B cell (primary cell): ENCODE measurements at regions not wholly inside any gene's neighbourhood (a gene's known extent, or its start where the extent isn't known, plus 50 kb on each side); places are given as distances from the start of the nearest gene placed in this dataset.

Experiments
- ATAC-seq: fragments of 200-7000 bp; cut with Tn5 transposase; one replicate; pipeline ENCODE4 v1.10.0; 2021; ENCODE audit warnings: low read depth, mild to moderate bottlenecking, moderate number of reproducible peaks, moderate library complexity
- CTCF ChIA-PET: fragments of 350-600 bp; sonication (Branson Sonifier 250); formaldehyde crosslinking; loops from one replicate; lab custom pipeline; 2021; ENCODE audit warnings: antibody characterized with exemption, inconsistent platforms; lab: Charles Lee
- POLR2A ChIA-PET: fragments of 350-600 bp; sonication (Branson Sonifier 250); formaldehyde crosslinking; loops from one replicate; lab custom pipeline; 2021; ENCODE audit warnings: antibody characterized with exemption; lab: Charles Lee
- DNase-seq: peaks from one replicate; pipeline ENCODE4 v3.0.0; 2013
- H2AFZ ChIP-seq: 2 replicates; pipeline ENCODE4 v1.6.1; 2012; ENCODE audit warnings: mild to moderate bottlenecking, low read depth, low read length; ENCODE audit not compliant: insufficient read depth, poor library complexity, severe bottlenecking
- H3K27ac ChIP-seq, 2 donors: 1 replicate in 1 of 2; 2 replicates in 1 of 2; pipeline ENCODE4 v1.5.1; 2012 to 2013; ENCODE audit warnings: low read length in 2 of 2, mild to moderate bottlenecking in 2 of 2, moderate library complexity in 1 of 2
- H3K27me3 ChIP-seq, 4 experiments: fragments of 200-600 bp in 1 of 4; sonication (generic) in 1 of 4; replicated peaks in 1 of 4; 1 replicate in 2 of 4; 2 replicates in 2 of 4; pipeline versions ENCODE4 v1.6.1 to v1.7.0; 2013 to 2016; ENCODE audit warnings: low read length in 3 of 4, mild to moderate bottlenecking in 2 of 4, mixed read lengths in 1 of 4, moderate library complexity in 1 of 4; ENCODE audit not compliant: insufficient read depth in 4 of 4, control insufficient read depth in 3 of 4; ENCODE audit errors: control extremely low read depth in 1 of 4
- H3K36me3 ChIP-seq, 2 experiments: replicated peaks in 1 of 2; 1 replicate in 1 of 2; 2 replicates in 1 of 2; pipeline versions ENCODE4 v1.6.1 to v1.7.1; 2013; ENCODE audit warnings: low read length in 1 of 2; ENCODE audit not compliant: insufficient read depth in 2 of 2, control insufficient read depth in 1 of 2; ENCODE audit errors: control extremely low read depth in 1 of 2, extremely low read depth in 1 of 2
- H3K4me1 ChIP-seq, 2 donors: fragments of 200-600 bp in 1 of 2; sonication (generic) in 1 of 2; 1 replicate in 1 of 2; 2 replicates in 1 of 2; pipeline versions ENCODE4 v1.5.1 to v1.6.1; 2013 to 2017; ENCODE audit warnings: low read length in 2 of 2; ENCODE audit not compliant: control insufficient read depth in 2 of 2, insufficient read depth in 2 of 2
- H3K4me2 ChIP-seq: replicated peaks from 2 replicates; pipeline ENCODE3; 2012; ENCODE audit warnings: mild to moderate bottlenecking, low read depth, low read length; ENCODE audit not compliant: poor library complexity, severe bottlenecking
- H3K4me3 ChIP-seq, 5 experiments: fragments of 200-600 bp in 1 of 5; sonication (generic) in 1 of 5; 1 replicate in 3 of 5; 2 replicates in 2 of 5; pipeline versions ENCODE4 v1.5.1 to v1.7.0; 2011 to 2016; ENCODE audit warnings: low read length in 4 of 5, mild to moderate bottlenecking in 4 of 5, low read depth in 2 of 5, control low read depth in 1 of 5, moderate library complexity in 1 of 5; ENCODE audit not compliant: insufficient read depth in 1 of 5; ENCODE audit errors: control extremely low read depth in 1 of 5, extremely low read depth in 1 of 5
- H3K79me2 ChIP-seq: fragments of 200-600 bp; sonication (generic); one replicate; pipeline ENCODE4 v1.6.0; 2016; ENCODE audit warnings: low read length; ENCODE audit not compliant: control insufficient read depth, insufficient read depth
- H3K9ac ChIP-seq: fragments of 200-600 bp; sonication (generic); 2 replicates; pipeline ENCODE4 v1.6.1; 2017; ENCODE audit warnings: mild to moderate bottlenecking, low read length, moderate library complexity
- H3K9me3 ChIP-seq, 3 donors: one replicate each; pipeline versions ENCODE4 v1.6.1 to v1.7.1; 2013; ENCODE audit warnings: low read length in 2 of 3; ENCODE audit not compliant: control insufficient read depth in 2 of 3, insufficient read depth in 1 of 3; ENCODE audit errors: control extremely low read depth in 1 of 3
- H4K20me1 ChIP-seq: 2 replicates; pipeline ENCODE4 v1.6.0; 2012; ENCODE audit warnings: mild to moderate bottlenecking, low read length; ENCODE audit not compliant: insufficient read depth, control insufficient read depth, poor library complexity, severe bottlenecking
- H3K27ac Mint-ChIP-seq: one replicate; pipeline ENCODE4 v1.8.0; 2021; ENCODE audit warnings: mixed read lengths
- H3K27me3 Mint-ChIP-seq: one replicate; pipeline ENCODE4 v1.8.0; 2021; ENCODE audit warnings: mixed read lengths
- H3K4me1 Mint-ChIP-seq: one replicate; pipeline ENCODE4 v1.8.0; 2021; ENCODE audit warnings: mixed read lengths
- H3K4me3 Mint-ChIP-seq: one replicate; pipeline ENCODE4 v1.8.0; 2021; ENCODE audit warnings: mixed read lengths
- H3K9me3 Mint-ChIP-seq: one replicate; pipeline ENCODE4 v1.8.0; 2022; ENCODE audit warnings: mixed read lengths; ENCODE audit not compliant: insufficient read depth
- CTCF ChIP-seq: fragments of 200-600 bp; IDR thresholded peaks from one replicate; pipeline ENCODE4 v1.8.0; 2022; ENCODE audit warnings: antibody characterized with exemption, mild to moderate bottlenecking
- EZH2 ChIP-seq: IDR thresholded peaks from 2 replicates; pipeline ENCODE4 v1.6.1; 2012; ENCODE audit warnings: borderline replicate concordance, low read depth, mild to moderate bottlenecking, moderate library complexity, low read length; ENCODE audit not compliant: insufficient read depth, poor library complexity, severe bottlenecking
- WGBS: methylation state at CpG from one replicate; pipeline ENCODE4 v1.1.5; 2013; ENCODE audit warnings: missing lambda C conversion rate; ENCODE audit not compliant: insufficient coverage; 5-methylcytosine and 5-hydroxymethylcytosine counted together
- intact Hi-C: fragments of 100-400 bp; cut with micrococcal nuclease; formaldehyde crosslinking; loops from one replicate; pipeline ENCODE4 v1.10.0; 2022

DNA sequence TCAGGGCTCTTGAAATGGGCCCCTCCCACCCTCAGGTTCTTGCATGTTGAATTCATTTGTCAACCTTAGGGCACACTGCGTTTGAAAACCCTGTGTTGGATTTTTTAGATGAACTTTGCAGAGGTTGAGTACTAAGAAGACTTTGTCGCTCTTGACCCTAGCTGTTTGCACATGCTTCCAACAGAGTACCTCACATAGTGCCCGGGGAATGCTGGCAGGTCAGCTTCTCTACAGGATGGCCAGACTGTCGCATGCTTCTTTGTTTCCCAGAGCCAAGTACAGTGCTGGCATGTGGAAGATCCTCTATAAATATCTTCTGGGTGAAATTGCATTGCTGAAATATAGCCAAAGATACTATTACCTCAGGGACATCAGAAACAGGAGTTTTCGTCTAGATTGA, 59.9 kb downstream of the FAT3 start:
- 92% methylated on average over 2 of the region's 5 CpGs for WGBS
- POLR2A ChIA-PET, result no interaction called here
- ATAC-seq (no peak), DNase-seq (no peak)
- H3K4me3 ChIP-seq, result no peak overlapping the region
- intact Hi-C loops, result no loop called here
- no peaks in the 10 kb centered on the region for H3K4me1 ChIP-seq
- H2AFZ ChIP-seq, result no peak overlapping the region
- no peak for TF ChIP-seq EZH2
- no peak for TF ChIP-seq CTCF
- H3K27me3 ChIP-seq, result no peaks in the 10 kb centered on the region
- no peaks in the 10 kb centered on the region for H3K9me3 ChIP-seq
- H3K36me3 ChIP-seq, result no peaks in the 10 kb centered on the region
- H3K9me3 Mint-ChIP-seq, result no peaks in the 10 kb centered on the region
- no peaks in the 10 kb centered on the region for H3K79me2 ChIP-seq
- H3K27me3 Mint-ChIP-seq, result no peaks in the 10 kb centered on the region
- H3K27ac Mint-ChIP-seq, result no peak overlapping the region
- no peak overlapping the region for H3K9ac ChIP-seq
- H3K4me2 ChIP-seq, result no peak overlapping the region
- H3K27ac ChIP-seq, result no peak overlapping the region
- H3K4me3 Mint-ChIP-seq, result no peak overlapping the region
- H3K4me1 Mint-ChIP-seq, result no peaks in the 10 kb centered on the region
- CTCF ChIA-PET, result no interaction called here
- no peaks in the 10 kb centered on the region for H4K20me1 ChIP-seq

DNA sequence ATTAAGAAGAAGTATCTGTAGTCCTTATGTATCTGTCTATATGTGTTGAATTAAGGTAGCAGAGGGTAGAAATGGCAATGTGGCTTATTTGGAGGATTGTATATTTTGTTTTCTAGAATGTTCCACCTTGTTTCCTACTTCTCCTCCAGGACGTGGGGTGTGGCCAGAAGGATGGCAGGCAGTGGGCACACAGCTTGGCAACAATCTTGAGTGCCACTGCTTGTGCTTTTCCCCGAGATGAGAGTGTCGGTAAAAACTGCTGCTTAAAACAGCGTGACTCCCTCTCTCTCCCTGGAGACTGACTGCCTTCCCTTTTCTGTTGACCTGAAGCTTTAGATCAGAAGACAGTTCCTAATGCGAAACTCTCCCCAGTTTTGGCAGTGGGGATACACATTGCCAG, 61.2 kb downstream of the FAT3 start:
- Mint-ChIP-seq H3K4me1 (no peaks in the 10 kb centered on the region), H3K4me3 (no peak overlapping the region), H3K27me3 (no peaks in the 10 kb centered on the region), H3K27ac (no peak overlapping the region), H3K9me3 (no peaks in the 10 kb centered on the region)
- Histone ChIP-seq H3K27ac (no peak overlapping the region), H2AFZ (no peak overlapping the region), H3K4me2 (no peak overlapping the region), H3K9me3 (no peaks in the 10 kb centered on the region), H3K79me2 (no peaks in the 10 kb centered on the region), H3K4me1 (no peaks in the 10 kb centered on the region), H3K36me3 (no peaks in the 10 kb centered on the region), H3K4me3 (no peak overlapping the region), H3K27me3 (no peaks in the 10 kb centered on the region), H4K20me1 (no peaks in the 10 kb centered on the region), H3K9ac (no peak overlapping the region)
- no peak for ATAC-seq
- 51% methylated on average over 4 of the region's 5 CpGs for WGBS
- TF ChIP-seq EZH2 (no peak), CTCF (no peak)
- ChIA-PET POLR2A (no interaction called here), CTCF (no interaction called here)
- intact Hi-C loops, result no loop called here
- DNase-seq, result no peak
